DMS79 (cell line): ENCODE measurements at regions not wholly inside any gene's neighbourhood (a gene's known extent, or its start where the extent isn't known, plus 50 kb on each side); places are given as distances from the start of the nearest gene placed in this dataset.

ENCODE experiments used
- DNase-seq: peaks from one replicate; lab custom pipeline; 2025; lab: John Stamatoyannopoulos, UW

DNA sequence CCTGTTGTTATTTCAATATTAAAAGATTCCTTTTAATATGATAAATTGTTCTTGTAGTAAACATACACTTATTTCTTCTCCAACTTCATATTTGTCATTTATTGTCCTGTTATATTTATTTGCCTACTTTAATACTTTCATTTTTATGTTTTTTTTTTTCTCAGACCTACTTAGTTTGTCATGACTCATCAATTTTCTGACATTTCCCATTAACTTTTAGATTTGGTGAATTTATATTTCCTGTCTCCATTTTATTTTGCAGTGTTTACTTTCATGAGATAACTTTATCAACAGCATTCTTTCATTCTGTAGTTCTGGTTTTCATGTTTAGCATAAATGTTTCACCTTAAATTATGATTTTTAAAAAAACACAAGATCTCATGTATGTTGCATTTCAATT lies 788.7 kb downstream of the EFNA5 start:
- DNase-seq: no peak

- DNase-seq: no peak
These were observed 790.1 kb downstream of the EFNA5 start for GRCh38 chr5:106880656-106881055.

GRCh38 chr5:106877881-106878280 lies 792.9 kb downstream of the EFNA5 start:
- no peak for DNase-seq

- DNase-seq: no peak
These were observed 794.0 kb downstream of the EFNA5 start for GRCh38 chr5:106876665-106877194.

GRCh38 chr5:106876298-106876622 lies 794.5 kb downstream of the EFNA5 start:
- no peak for DNase-seq

- no peak for DNase-seq
These were observed 795.0 kb downstream of the EFNA5 start for GRCh38 chr5:106875591-106876297.

GRCh38 chr5:106874974-106875373 lies 795.8 kb downstream of the EFNA5 start:
- DNase-seq: no peak

- DNase-seq: no peak
These were observed 796.2 kb downstream of the EFNA5 start for GRCh38 chr5:106874531-106874930.

DNA sequence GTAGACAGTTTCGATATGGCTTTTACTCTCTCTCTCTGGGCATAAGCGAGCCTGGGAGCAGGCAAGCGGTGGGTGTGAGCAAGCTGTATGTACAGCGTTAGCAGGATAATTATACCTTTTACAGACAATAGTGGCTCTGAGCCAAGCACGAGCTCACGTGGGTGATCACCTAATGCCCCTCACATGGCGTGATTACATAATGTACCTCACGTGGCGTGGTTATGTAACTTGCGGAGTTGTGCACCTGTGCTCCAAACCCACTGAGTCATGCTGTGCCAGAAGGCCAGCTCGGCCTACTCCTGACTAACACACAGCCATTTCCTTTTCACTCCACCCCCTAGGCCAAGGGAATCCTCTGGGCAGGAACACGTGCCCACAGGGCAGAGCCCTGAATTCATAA lies 797.2 kb downstream of the EFNA5 start:
- no peak for DNase-seq

GRCh38 chr5:106865279-106865678 lies 805.5 kb downstream of the EFNA5 start:
- no peak for DNase-seq

DNA sequence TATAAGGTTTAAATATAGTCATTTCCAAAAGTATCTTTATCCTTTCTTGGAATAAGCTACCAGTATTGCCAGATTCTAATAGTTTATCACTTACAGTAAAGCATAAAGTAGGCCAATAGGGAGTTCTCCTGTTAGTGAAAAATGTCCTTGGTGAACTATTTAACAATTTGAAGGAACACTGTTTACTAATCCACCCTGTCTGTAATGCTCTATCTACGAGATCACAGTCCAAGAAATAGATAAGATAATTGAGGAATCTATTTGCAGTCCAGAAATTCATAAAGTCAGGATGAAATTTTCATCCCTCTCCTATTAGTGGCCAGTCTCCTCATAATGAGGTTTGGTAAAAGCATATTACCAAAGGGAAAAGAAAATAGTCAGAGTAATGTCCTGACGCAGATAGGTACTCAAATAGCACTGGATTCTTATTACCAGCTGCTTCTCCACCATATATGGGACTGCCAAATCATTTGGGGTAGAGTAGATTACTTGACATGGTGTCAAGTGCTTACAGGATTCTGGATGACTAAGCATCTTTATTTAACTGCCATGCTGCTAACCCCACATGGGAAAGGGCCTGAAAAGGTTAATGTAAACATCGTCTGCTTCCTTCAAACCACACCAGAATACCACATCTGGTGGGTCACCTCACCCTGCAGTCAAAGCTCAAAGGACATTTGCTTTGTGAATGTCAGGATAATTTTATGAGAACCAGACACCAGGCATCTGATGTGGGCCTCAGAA lies 808.1 kb downstream of the EFNA5 start:
- no peak for DNase-seq

DNA sequence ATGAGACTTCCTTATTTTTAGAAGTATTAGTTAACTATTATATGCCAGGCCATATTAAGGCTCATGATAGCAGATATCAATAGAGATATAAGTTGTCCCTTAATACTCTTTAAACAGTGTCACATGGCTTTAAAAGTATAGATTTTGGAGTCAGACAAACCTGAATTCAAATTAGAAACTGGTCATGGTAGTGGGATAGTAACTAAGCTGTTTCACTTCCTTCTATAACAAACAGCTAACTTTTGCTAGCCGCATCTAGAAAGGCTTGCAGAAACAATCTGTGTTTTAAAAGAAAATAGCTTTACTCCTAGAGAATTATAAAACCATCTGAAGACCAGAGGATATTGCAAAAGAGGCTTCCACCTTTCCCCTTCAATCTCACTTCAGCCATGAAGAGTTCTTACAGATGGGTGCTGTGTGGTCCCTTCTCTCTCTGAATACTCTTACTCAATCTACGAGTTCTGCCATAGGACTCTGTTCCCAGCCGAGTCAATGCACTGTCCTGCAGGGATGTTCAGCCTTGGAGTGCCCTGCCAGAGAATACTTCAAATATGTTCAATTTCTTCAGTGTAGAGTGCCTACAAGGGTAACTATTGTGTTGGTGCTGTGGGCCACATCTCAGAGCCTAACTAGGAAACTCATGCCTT lies 810.2 kb downstream of the EFNA5 start:
- no peak for DNase-seq

GRCh38 chr5:106858616-106859015 lies 812.1 kb downstream of the EFNA5 start:
- DNase-seq: no peak

- DNase-seq: no peak
These were observed 815.8 kb downstream of the EFNA5 start for GRCh38 chr5:106854922-106855321.

- no peak for DNase-seq
These were observed 816.5 kb downstream of the EFNA5 start for GRCh38 chr5:106854105-106854687.

GRCh38 chr5:106853266-106853665 lies 817.5 kb downstream of the EFNA5 start:
- no peak for DNase-seq

DNA sequence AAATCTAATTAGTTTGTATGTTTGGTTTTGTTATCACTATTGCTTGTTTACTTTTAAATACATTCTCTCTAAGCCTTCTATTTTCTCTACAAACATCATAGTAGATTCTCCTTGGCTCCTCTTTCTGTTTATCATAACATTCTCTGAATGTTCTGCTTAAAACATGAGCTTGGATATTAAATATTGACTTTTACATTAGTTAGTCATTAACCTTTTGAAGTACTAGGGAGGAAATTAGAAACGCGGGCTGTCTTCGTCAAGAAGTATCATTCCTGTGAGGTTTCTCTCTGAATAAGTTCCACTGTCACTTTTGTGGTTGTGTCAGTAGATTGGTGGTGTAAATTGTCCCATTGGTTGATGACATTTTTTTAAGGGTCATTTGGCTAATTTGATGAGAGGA lies 821.5 kb downstream of the EFNA5 start:
- no peak for DNase-seq

DNA sequence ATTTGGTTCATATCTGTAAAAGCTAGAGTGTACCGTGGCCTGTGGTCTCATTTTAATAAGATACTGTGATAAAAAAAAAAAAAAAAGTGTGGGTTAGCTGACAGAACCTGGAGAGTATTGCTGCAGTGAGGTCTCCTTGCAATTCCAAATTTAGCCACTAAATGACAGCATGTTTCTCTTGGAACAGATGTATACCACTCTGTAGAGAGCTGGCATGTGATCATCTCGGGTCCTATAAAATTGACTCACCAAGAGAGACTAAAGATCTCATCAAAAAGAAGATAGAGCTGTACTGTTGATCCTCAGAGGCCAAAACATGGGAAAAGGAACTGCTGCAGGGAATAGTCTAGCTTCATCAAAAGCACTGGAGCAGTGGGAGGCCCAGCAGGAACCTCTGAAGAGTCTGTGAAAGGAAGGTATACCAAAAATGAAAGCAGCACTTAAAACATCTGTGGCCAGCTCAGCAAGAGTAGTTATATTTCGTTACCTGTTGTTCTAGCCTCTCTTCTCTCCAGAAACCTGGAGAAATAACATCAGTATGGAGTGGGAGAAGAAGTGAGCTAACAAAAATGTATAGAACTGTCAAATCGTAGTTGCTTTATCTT lies 826.8 kb downstream of the EFNA5 start:
- DNase-seq: no peak

GRCh38 chr5:106833517-106833916 lies 837.2 kb downstream of the EFNA5 start:
- no peak for DNase-seq

DNA sequence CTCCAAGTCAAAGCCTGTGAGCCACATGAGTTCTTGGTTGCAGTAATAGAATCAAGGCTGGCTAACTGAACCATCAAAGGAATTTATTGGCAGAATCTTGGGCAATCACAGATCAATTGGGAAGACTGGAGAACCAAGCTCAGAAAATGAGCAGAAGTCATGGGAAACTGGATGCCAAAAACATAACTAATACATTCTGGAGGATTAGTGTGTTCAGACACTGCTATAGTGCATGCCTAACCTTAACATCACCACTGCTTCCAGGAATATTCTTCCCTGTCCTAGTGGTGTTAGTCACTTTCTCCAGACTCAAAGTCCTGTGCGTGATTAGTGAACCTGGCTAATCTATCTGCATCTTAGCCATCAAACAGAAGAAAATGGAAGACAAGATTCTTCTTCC lies 843.7 kb downstream of the EFNA5 start:
- no peak for DNase-seq

DNA sequence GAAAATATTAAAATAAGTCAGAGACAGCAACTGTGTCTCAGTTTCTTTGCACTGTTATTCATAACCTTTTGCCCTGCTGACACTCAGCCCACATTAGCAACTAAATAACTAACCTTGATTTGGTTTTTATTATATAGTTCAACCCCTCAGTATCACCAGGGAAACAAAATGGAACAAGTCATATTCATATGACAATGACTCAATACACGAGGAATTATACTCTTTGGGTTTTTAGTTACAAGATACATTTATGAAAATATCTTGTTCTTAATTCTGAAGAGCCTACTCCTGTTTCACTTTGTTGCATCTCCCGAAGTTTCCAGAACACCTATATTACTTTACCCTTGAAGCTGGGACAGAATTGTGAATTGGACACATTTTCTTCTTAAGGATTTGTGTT lies 845.4 kb downstream of the EFNA5 start:
- DNase-seq: no peak

DNA sequence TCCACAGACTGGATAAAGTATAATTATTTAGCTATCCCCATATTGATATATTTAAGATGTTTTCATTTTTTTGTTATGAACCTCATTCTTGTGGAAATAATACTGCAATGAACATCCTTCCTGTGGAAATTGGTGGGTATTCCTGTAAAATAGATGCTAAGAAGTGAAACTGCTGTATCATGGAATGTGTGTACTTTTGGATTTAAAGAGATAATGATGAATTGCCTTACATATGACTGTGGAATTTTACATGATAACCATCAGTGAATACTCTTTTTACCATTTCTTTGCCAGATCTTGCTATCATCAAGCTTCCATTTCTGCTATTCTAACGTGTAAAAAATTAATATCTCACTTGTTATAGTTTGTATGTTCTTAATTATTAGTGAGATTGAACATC lies 847.9 kb downstream of the EFNA5 start:
- DNase-seq: no peak
